ENCODE measurements at regions not wholly inside any gene's neighbourhood (a gene's known extent, or its start where the extent isn't known, plus 50 kb on each side); places are given as distances from the start of the nearest gene placed in this dataset.
"Not testable (repeated sequence)": the region's sequence is repeated elsewhere in the genome, so short reads cannot be mapped to it uniquely, and the experiment has no call there.

DNA sequence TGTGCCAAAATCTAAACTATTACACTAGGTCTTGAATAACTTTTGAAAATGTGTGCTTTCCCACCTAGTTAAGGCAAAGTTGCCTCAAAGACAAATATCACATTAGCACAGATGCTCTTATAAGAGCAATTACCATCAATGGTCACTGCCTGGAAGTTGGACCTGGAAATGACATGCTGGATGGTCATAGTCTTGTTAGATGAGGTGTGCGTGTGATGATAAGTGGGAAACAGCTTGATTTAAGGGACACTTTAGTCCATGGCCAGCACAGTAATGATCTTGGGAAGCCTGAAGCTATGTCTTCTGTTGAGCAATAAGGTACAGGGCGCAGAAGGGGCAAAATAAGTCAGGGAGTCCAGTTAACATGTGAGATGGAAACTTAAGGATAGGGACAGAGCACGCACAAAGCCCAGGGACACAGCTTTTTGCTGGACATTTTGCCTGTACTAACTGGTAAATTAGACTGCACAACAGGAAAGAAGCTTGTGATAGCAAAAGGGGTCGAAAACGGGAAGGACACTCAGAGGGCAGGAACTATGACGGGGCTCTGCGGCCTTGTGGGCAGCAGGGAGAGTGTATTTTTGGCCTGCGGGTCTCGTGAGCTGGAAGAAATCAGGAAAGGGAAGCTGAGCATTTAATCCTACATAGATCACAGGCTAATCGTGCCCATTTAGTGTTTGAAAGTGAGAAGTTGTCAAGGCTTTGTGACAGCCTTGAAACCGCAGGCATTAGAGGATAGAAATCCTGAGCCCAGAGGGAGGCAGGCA, 66.7 kb upstream of the BMP2 start:
- H3K27ac Mint-ChIP-seq, result no peak overlapping the region
- peaks cover 5 to 19% of the 10 kb centered on the region in 2 donors for H3K4me1 Mint-ChIP-seq (ENCODE audit: low read depth in 2 of 2)
- ATAC-seq, result no peak
- no peak overlapping the region for H3K4me3 Mint-ChIP-seq
- no peak for DNase-seq (ENCODE audit: low spot score)
- H3K27me3 Mint-ChIP-seq, result peaks cover 0 to 6% of the 10 kb centered on the region in 2 donors
- peaks cover 5% of the 10 kb centered on the region for H3K36me3 Mint-ChIP-seq
- H3K9me3 Mint-ChIP-seq, result no peaks in the 10 kb centered on the region

DNA sequence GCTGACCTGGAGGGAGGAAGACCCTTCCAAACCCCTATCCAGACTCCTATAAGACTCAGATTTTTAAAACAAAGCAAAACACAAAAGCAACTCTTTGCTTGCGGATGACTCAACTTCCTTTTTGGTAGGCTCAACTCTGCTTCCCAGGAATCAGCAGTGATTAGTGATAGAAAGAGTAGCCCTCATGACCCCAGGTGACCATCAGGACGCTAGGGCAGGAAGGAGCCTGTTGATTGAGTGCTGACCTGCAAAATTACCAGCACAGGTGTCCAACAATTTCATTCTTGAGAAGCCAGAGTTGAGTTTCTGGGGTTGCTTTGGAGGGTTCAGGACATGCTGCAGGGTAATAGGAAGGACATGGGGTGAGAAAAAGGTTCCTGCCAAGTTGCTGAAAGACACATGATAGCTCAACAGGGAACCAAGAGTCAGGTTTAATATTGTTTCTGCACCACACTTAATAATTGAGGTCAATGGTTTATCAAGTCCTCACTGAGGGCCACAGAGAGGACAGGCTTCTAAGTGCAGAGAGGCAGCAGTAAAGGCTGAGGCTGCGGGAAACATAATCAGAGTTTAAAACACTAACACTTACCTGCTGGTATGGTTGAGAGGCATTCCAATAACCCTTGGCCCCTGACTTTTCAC, 67.4 kb upstream of the BMP2 start:
- Mint-ChIP-seq H3K4me3 (no peak overlapping the region), H3K27ac (no peak overlapping the region), H3K36me3 (peaks cover 5% of the 10 kb centered on the region), H3K9me3 (no peaks in the 10 kb centered on the region), H3K27me3 (peaks cover 0 to 6% of the 10 kb centered on the region in 2 donors), H3K4me1 (ENCODE audit: low read depth in 2 of 2) (peaks cover 5 to 14% of the 10 kb centered on the region in 2 donors)
- DNase-seq (ENCODE audit: low spot score) (no peak), ATAC-seq (no peak)

DNA sequence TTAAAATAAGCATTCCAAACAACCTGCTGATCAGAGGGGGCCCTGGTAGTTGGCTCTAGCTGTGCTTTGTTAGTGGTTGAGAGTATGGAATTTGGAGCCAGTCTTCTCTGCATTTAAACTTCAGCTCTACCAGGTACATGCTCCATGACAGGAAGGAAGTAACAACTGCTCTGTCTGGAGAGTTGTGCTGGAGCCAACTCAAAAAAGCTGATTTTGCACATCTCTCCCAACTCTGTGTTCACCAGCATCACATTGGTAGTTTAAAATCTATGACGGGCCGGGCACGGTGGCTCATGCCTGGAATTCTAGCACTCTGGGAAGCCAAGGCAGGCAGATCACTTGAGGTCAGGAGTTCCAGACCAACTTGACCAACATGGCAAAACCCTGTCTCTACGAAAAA, 68.8 kb upstream of the BMP2 start:
- ATAC-seq (no peak), DNase-seq (ENCODE audit: low spot score) (no peak)
- Mint-ChIP-seq H3K9me3 (no peaks in the 10 kb centered on the region), H3K27ac (no peak overlapping the region), H3K36me3 (peaks cover 5% of the 10 kb centered on the region), H3K4me1 (ENCODE audit: low read depth in 2 of 2) (peaks cover 5 to 12% of the 10 kb centered on the region in 2 donors), H3K4me3 (no peak overlapping the region), H3K27me3 (peaks cover 0 to 6% of the 10 kb centered on the region in 2 donors)

DNA sequence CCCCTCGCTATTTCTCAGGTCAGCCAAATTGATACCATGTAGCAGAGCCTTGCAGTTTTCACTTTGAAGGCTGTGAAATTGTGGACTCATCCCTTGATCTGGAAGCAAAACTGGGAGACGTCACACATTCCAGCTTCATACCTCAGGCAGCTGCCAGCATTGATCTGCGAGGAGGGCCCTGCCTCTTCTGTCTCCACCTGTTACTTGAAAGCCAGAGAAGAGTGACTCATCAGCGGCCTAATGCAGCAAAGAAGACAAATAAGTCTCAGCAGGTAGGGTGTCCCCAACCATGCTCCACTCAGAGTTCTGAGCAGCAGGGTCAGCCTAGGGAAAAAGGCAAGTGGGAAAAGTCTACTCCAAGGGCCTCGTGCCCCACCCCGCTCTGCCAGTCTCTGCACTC, 69.4 kb upstream of the BMP2 start:
- no peaks in the 10 kb centered on the region for H3K9me3 Mint-ChIP-seq
- peaks cover 5 to 11% of the 10 kb centered on the region in 2 donors for H3K4me1 Mint-ChIP-seq (ENCODE audit: low read depth in 2 of 2)
- no peak overlapping the region for H3K4me3 Mint-ChIP-seq
- H3K36me3 Mint-ChIP-seq, result peaks cover 5% of the 10 kb centered on the region
- no peak overlapping the region for H3K27ac Mint-ChIP-seq
- ATAC-seq (no peak), DNase-seq (ENCODE audit: low spot score) (no peak)
- H3K27me3 Mint-ChIP-seq, result peaks cover 0 to 6% of the 10 kb centered on the region in 2 donors

DNA sequence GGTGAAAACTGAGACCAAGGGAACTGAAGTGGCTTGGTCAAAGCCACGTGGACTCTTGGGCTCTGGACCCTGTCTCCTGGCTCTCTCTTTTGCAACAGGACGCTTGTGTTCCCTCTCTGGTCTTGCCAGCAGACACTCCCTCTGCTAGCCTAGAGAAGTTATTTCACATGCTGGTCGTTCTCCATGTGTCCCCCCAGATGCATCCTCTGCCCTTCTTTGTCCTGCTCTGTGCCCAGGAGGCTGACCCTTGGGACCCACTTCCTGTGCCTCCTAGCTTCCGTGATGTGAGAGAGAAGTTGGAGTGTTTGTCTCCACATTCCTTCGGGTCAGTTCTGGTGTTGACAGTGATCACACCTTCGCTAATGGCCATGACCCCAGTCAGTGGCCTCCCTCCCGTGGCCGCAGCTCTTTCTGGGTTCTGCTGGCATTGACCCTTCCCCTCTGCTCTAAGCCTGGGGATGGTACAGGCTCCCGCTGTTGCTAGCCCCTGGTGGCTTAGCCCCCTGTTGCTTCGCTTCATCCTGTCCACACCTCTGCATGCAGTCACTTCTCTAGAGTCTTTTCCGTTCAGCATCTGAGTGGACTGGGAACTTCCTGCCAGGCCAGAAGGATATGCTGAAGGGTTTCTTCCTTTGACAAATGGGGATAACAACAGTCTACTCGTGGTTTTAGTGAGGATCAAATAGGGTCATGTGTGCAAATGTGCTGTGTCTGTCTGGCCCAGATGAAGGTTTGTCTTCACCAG, 70.1 kb upstream of the BMP2 start:
- ATAC-seq (no peak), DNase-seq (ENCODE audit: low spot score) (no peak)
- Mint-ChIP-seq H3K4me1 (ENCODE audit: low read depth in 2 of 2) (peaks cover 5 to 11% of the 10 kb centered on the region in 2 donors), H3K4me3 (no peak overlapping the region), H3K9me3 (no peaks in the 10 kb centered on the region), H3K36me3 (peaks cover 5% of the 10 kb centered on the region), H3K27ac (no peak overlapping the region), H3K27me3 (peaks cover 0 to 6% of the 10 kb centered on the region in 2 donors)

DNA sequence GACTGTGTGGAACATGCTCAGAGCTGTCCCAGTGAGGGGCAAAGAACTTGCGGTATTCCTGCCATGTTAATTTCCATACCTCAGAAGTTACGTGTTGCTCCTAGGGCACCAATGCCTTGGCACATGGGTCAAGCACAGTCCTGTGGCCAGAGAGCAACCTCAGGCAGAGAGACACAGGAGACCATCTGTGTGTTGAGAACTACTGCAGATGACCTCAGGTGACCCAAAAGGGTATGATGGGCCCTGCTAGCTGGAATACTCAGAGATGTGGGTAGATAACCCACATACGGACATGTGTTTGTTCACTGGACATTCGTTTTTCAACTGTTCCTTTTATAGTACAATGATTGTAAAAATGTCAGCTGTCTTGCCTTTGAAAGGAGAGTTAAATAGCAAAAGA, 71.5 kb upstream of the BMP2 start:
- no peaks in the 10 kb centered on the region for H3K9me3 Mint-ChIP-seq
- H3K27me3 Mint-ChIP-seq, result peaks cover 2 to 6% of the 10 kb centered on the region in 2 donors
- H3K4me3 Mint-ChIP-seq, result no peak overlapping the region
- no peak for DNase-seq (ENCODE audit: low spot score)
- no peak overlapping the region for H3K27ac Mint-ChIP-seq
- peaks cover 5% of the 10 kb centered on the region for H3K36me3 Mint-ChIP-seq
- peak; percentile 20 to 27 for ATAC-seq
- peaks cover 0 to 6% of the 10 kb centered on the region in 2 donors for H3K4me1 Mint-ChIP-seq (ENCODE audit: low read depth in 2 of 2)

DNA sequence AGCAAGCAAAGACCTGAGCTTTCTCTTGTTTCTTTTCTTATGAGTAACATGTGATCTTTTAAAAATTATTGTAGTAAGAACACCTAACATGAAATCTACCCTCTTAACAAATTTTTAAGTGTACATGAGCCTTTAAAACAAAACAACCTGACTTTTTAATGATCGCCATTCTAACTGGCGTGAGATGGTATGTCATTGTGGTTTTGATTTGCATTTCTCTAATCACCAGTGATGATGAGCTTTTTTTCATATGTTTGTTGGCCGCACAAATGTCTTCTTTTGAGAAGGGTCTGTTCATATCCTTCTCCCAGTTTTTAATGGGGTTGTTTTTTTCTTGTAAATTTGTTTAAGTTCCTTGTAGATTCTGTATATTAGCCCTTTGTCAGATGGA, 73.7 kb upstream of the BMP2 start:
- not testable (repeated sequence) for H3K27me3 Mint-ChIP-seq; H3K36me3 Mint-ChIP-seq; H3K9me3 Mint-ChIP-seq; H3K4me1 Mint-ChIP-seq (ENCODE audit: low read depth in 2 of 2); DNase-seq (ENCODE audit: low spot score); H3K4me3 Mint-ChIP-seq; H3K27ac Mint-ChIP-seq; ATAC-seq

DNA sequence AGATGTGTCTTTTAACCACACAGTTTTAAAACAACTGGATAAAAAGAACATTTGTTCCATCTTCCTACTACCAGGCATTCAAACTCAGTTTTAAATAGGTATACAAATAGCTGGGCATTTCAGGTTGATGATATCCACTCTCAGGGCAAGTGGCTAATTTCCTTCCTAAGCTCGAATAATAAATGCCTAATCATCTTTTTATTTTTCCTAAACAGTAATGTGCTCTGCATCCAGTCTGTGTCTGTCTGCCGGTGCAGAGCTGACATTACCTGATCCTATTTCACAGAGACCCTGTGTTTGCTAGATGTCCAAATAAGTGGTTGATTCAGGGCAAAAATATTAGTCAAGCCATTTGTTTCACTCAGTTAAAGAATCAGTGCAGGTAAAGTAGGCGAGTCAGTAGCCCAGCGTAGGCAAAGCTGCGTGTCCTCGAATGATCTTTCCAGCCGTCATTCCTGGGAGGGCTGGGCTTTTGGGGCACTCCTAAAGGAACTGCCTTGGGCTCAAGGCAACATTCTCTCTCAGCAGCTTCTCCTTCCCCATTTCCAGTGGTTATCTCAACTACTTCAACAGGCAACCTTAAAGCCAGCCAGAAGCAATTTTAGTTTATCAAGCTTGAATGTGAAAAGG, 74.2 kb upstream of the BMP2 start:
- Mint-ChIP-seq H3K4me1 (ENCODE audit: low read depth in 2 of 2) (no peaks in the 10 kb centered on the region), H3K4me3 (no peak overlapping the region), H3K9me3 (no peaks in the 10 kb centered on the region), H3K36me3 (no peaks in the 10 kb centered on the region), H3K27ac (no peak overlapping the region), H3K27me3 (peaks cover 0 to 4% of the 10 kb centered on the region in 2 donors)
- ATAC-seq (no peak), DNase-seq (ENCODE audit: low spot score) (no peak)

DNA sequence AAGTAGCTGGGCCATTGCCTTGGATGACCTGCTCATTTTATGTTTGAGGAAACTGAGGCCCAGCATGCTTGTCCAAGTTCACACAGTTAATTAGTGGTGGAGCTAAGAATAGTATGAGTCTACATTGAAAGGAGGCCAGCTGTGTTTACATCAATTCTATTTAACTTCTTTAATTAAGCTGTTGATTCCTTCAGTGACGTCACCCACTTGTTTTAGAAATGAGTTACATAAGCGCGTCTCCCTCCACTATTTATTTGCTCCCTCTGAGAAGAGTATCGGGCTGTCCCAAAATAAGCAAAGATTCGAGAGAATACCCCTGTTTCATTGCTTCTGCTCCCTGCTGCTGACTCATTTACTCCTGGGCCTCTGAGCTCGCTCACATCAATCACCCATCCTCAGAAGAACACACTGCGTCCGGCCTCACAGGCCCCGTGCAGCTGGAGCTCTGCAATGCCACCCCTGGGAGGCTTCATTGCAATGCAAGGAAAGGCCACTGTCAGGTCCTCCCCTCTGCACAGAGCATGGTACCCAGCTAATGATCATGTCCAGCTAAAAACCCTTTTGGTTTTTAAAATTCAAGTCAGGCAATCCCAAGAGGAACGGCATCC, 74.8 kb upstream of the BMP2 start:
- DNase-seq (ENCODE audit: low spot score), result no peak
- Mint-ChIP-seq H3K27me3 (peaks cover 0 to 6% of the 10 kb centered on the region in 2 donors), H3K9me3 (no peaks in the 10 kb centered on the region), H3K4me3 (no peak overlapping the region), H3K4me1 (ENCODE audit: low read depth in 2 of 2) (no peaks in the 10 kb centered on the region), H3K27ac (no peak overlapping the region), H3K36me3 (no peaks in the 10 kb centered on the region)
- ATAC-seq, result peak in 1 of 2 donors; percentile 38

DNA sequence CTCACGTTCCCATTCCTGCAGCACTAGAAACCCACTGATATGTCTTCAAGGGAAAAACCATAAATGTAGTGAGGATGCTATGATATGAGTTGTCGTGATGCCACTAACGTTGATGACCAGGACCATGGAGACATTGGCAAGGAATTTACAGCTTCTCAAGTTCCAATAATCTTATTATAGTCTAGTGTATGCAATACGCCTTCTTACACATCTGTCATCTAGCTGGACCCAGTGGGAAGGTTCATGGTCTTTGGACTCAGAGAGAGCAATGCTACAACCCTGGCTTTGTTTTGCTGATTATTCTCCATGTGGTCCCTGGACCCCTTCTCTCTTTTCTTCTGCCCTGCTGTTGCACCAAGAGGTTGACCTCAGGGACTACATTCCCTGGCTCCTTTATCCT, 76.0 kb upstream of the BMP2 start:
- no peak for ATAC-seq
- Mint-ChIP-seq H3K27me3 (peaks cover 0 to 6% of the 10 kb centered on the region in 2 donors), H3K27ac (no peak overlapping the region), H3K36me3 (no peaks in the 10 kb centered on the region), H3K4me3 (no peak overlapping the region), H3K9me3 (no peaks in the 10 kb centered on the region), H3K4me1 (ENCODE audit: low read depth in 2 of 2) (no peaks in the 10 kb centered on the region)
- no peak for DNase-seq (ENCODE audit: low spot score)

DNA sequence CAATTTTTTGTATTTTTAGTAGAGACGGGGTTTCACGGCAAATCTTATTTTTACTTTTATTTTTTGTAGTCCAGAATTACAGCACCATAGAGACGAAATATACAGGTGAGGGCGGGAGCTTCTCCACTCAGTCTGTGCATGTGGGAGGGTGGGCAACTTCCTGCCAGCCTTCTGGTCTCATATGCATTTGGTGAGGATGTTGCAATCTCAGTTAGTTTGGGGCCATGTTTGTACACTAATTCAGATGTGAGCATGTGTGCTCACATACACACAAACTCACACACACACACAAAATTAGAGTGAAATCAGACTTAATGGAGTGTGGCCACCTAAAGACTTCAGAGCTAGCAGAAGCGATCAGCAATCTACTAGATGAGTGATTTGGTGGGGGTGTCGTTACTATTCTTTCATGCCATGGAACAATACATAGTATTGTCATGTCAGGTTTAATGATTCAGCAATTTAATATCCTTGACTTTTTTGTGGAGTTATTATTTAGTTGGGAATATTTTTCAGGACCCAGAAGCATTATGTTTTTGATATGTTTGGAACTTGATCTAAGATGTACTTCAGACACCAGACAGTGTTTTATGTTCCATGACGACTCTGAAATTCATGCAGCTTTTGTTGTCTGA, 78.0 kb upstream of the BMP2 start:
- H3K4me1 Mint-ChIP-seq (ENCODE audit: low read depth in 2 of 2), result no peaks in the 10 kb centered on the region
- no peaks in the 10 kb centered on the region for H3K36me3 Mint-ChIP-seq
- no peak for ATAC-seq
- DNase-seq (ENCODE audit: low spot score), result no peak
- no peak overlapping the region for H3K4me3 Mint-ChIP-seq
- peaks cover 0 to 6% of the 10 kb centered on the region in 2 donors for H3K27me3 Mint-ChIP-seq
- H3K27ac Mint-ChIP-seq, result no peak overlapping the region
- H3K9me3 Mint-ChIP-seq, result no peaks in the 10 kb centered on the region

DNA sequence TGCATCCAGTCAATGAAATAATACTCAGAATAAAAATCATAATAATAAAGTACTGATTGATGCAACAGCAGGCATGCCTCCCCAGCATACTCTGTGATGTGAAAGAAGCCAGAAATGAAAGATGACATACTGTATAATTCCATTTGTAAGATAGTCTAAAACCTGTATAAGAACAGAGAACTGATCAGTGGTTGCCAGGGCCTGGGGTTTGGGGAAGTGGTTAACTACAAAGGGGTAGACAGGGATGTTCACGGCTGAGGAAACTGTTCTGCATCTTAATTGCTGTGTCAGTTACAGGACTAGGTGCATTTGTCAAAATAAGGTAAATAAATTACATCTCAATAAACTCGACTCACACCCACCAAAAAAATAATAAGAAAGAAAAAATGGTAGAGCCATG, 81.3 kb upstream of the BMP2 start:
- ATAC-seq (no peak), DNase-seq (ENCODE audit: low spot score) (no peak)
- Mint-ChIP-seq H3K27ac (no peak overlapping the region), H3K9me3 (no peaks in the 10 kb centered on the region), H3K36me3 (no peaks in the 10 kb centered on the region), H3K27me3 (peaks cover 0 to 3% of the 10 kb centered on the region in 2 donors), H3K4me1 (ENCODE audit: low read depth in 2 of 2) (no peaks in the 10 kb centered on the region), H3K4me3 (no peak overlapping the region)

DNA sequence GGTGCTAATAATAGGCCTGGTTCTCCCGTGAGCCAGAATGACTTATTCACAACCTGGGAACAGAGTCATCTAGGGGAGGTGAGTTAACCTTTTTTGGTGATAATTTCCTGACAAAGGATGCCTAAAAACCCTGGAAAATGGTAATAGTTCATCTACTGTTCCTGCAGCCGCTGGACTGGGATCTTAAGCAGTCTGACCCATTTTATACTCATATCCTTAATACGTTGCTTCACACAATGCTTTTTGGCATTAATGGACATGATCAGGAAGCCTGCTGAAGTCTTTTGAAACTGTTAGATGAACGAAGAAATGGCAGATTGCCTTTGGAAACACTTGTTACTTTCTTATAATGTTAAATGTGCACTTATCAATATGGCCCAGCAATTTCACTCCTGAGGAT, 81.9 kb upstream of the BMP2 start:
- no peak for ATAC-seq
- Mint-ChIP-seq H3K27me3 (peaks cover under 1 to 3% of the 10 kb centered on the region in 2 donors), H3K4me3 (no peak overlapping the region), H3K36me3 (no peaks in the 10 kb centered on the region), H3K9me3 (no peaks in the 10 kb centered on the region), H3K27ac (no peak overlapping the region), H3K4me1 (ENCODE audit: low read depth in 2 of 2) (no peaks in the 10 kb centered on the region)
- no peak for DNase-seq (ENCODE audit: low spot score)
